ENCODE measurements at regions not wholly inside any gene's neighbourhood (a gene's known extent, or its start where the extent isn't known, plus 50 kb on each side); places are given as distances from the start of the nearest gene placed in this dataset.

DNA sequence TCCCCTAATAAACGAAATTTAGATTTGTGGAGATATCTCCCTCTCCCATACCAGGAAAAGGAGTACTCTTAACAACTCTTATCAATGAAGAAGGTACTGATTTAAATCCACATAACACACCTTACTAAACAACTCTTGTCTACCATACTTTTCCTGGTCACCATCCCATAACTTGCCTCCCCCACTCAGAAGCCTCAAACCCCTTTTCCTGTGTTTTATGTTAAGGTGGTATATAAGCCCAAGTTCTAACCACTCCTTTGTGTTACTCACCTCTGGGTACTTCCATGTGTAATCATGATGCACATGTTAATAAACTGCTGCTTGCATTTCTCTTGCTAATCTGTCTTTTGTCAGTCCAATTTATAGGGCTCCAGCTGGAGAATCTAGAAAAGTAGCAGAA is 330.7 kb downstream of the CD83 start:
- Histone ChIP-seq H3K9ac (ENCODE audit: low read length) (no peak overlapping the region), H3K27ac (ENCODE audit: low read length) (no peak overlapping the region), H3F3A (ENCODE audit: insufficient read depth, low read length) (no peaks in the 10 kb centered on the region), H3K4me1 (ENCODE audit: low read length) (no peaks in the 10 kb centered on the region), H2AFZ (ENCODE audit: low read length) (no peak overlapping the region), H3K36me3 (replicated peaks; ENCODE audit: insufficient read depth, low read length) (no peaks in the 10 kb centered on the region), H3K9me2 (replicated peaks; ENCODE audit: insufficient read depth, low read length) (no peaks in the 10 kb centered on the region), H3K9me3 (replicated peaks; ENCODE audit: insufficient read depth, low read length) (no peaks in the 10 kb centered on the region), H3K4me2 (ENCODE audit: low read depth, low read length) (no peak overlapping the region), H3K4me3 (ENCODE audit: low read length) (no peak overlapping the region), H3K79me2 (ENCODE audit: low read length) (no peaks in the 10 kb centered on the region), H3K27me3 (replicated peaks; ENCODE audit: insufficient read depth, low read length) (no peaks in the 10 kb centered on the region), H4K20me1 (ENCODE audit: insufficient read depth, low read length) (no peaks in the 10 kb centered on the region)
- no peak for DNase-seq
- no peak for TF ChIP-seq EZH2phosphoT487 (IDR thresholded peaks at IDR 0.05; ENCODE audit: low read length)
- no peak for TF ChIP-seq EZH2 (optimal IDR thresholded peaks at IDR 0.05; ENCODE audit: low read depth, low read length)
- TF ChIP-seq, protein P1, sequence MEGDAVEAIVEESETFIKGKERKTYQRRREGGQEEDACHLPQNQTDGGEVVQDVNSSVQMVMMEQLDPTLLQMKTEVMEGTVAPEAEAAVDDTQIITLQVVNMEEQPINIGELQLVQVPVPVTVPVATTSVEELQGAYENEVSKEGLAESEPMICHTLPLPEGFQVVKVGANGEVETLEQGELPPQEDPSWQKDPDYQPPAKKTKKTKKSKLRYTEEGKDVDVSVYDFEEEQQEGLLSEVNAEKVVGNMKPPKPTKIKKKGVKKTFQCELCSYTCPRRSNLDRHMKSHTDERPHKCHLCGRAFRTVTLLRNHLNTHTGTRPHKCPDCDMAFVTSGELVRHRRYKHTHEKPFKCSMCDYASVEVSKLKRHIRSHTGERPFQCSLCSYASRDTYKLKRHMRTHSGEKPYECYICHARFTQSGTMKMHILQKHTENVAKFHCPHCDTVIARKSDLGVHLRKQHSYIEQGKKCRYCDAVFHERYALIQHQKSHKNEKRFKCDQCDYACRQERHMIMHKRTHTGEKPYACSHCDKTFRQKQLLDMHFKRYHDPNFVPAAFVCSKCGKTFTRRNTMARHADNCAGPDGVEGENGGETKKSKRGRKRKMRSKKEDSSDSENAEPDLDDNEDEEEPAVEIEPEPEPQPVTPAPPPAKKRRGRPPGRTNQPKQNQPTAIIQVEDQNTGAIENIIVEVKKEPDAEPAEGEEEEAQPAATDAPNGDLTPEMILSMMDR (IDR thresholded peaks at IDR 0.05; ENCODE audit: low read length), result no peak

DNA sequence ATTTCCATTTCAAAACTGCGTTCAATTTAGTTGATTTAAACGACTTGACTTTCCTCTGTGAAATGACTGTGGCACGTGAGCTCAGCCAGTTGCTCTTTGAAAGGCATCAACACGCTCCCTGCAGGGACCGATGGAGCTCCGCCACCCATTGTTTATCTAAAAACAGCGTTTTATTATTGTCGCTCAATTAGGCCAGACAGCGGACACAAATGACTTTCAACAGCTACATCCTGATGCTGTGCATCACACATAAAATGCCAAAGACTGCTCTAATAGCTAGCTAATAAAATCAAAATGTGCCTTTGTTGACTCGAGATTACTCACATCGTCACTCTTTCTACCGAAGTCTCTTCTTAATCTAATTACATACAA is 332.5 kb downstream of the CD83 start:
- H3K27ac ChIP-seq (ENCODE audit: low read length), result no peak overlapping the region
- H3K4me2 ChIP-seq (ENCODE audit: low read depth, low read length), result no peak overlapping the region
- H3K4me1 ChIP-seq (ENCODE audit: low read length), result no peaks in the 10 kb centered on the region

DNA sequence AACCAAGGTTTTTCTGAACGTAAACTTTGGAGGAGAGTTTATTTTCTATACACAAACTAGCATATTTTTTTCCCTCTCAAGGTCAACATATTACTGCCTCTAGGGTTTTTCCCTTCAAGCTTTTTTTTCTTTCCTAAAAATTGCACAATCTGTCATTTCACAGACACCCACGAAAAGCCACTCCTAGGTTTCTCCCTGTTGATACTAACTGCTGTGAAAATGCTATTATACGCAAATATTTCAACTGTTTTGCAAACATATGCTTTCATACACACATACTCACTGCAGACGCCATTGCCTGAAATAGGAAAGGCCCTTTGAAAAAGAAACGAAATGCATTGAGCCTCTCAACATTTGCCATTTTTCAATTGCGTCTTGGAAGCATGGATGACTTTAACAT is 333.0 kb downstream of the CD83 start:
- H3K4me2 ChIP-seq (ENCODE audit: low read depth, low read length), result no peak overlapping the region
- DNase-seq, result no peak
- no peaks in the 10 kb centered on the region for H3K36me3 ChIP-seq (replicated peaks; ENCODE audit: insufficient read depth, low read length)
- H3K79me2 ChIP-seq (ENCODE audit: low read length), result no peaks in the 10 kb centered on the region
- H3K4me1 ChIP-seq (ENCODE audit: low read length), result no peaks in the 10 kb centered on the region
- no peak overlapping the region for H2AFZ ChIP-seq (ENCODE audit: low read length)
- H3K9me3 ChIP-seq (replicated peaks; ENCODE audit: insufficient read depth, low read length), result no peaks in the 10 kb centered on the region
- no peak overlapping the region for H3K4me3 ChIP-seq (ENCODE audit: low read length)
- H3K27me3 ChIP-seq (replicated peaks; ENCODE audit: insufficient read depth, low read length), result no peaks in the 10 kb centered on the region
- H3F3A ChIP-seq (ENCODE audit: insufficient read depth, low read length), result no peaks in the 10 kb centered on the region
- H3K9me2 ChIP-seq (replicated peaks; ENCODE audit: insufficient read depth, low read length), result no peaks in the 10 kb centered on the region
- no peaks in the 10 kb centered on the region for H4K20me1 ChIP-seq (ENCODE audit: insufficient read depth, low read length)
- no peak overlapping the region for H3K9ac ChIP-seq (ENCODE audit: low read length)
- TF ChIP-seq EZH2phosphoT487 (IDR thresholded peaks at IDR 0.05; ENCODE audit: low read length) (no peak), EZH2 (optimal IDR thresholded peaks at IDR 0.05; ENCODE audit: low read depth, low read length) (no peak)
- TF ChIP-seq, protein P1 (IDR thresholded peaks at IDR 0.05; ENCODE audit: low read length), result no peak
- no peak overlapping the region for H3K27ac ChIP-seq (ENCODE audit: low read length)

More for the DNA sequence above, 332.5 kb downstream of the CD83 start:
- Histone ChIP-seq H3K36me3 (replicated peaks; ENCODE audit: insufficient read depth, low read length) (no peaks in the 10 kb centered on the region), H3K9me3 (replicated peaks; ENCODE audit: insufficient read depth, low read length) (no peaks in the 10 kb centered on the region), H3K4me3 (ENCODE audit: low read length) (no peak overlapping the region), H3K79me2 (ENCODE audit: low read length) (no peaks in the 10 kb centered on the region), H3F3A (ENCODE audit: insufficient read depth, low read length) (no peaks in the 10 kb centered on the region), H3K27me3 (replicated peaks; ENCODE audit: insufficient read depth, low read length) (no peaks in the 10 kb centered on the region), H4K20me1 (ENCODE audit: insufficient read depth, low read length) (no peaks in the 10 kb centered on the region), H2AFZ (ENCODE audit: low read length) (no peak overlapping the region), H3K9me2 (replicated peaks; ENCODE audit: insufficient read depth, low read length) (no peaks in the 10 kb centered on the region), H3K9ac (ENCODE audit: low read length) (no peak overlapping the region)
- DNase-seq, result no peak
- TF ChIP-seq, protein P1 (IDR thresholded peaks at IDR 0.05; ENCODE audit: low read length), result no peak
- TF ChIP-seq EZH2phosphoT487 (IDR thresholded peaks at IDR 0.05; ENCODE audit: low read length), result no peak
- TF ChIP-seq EZH2 (optimal IDR thresholded peaks at IDR 0.05; ENCODE audit: low read depth, low read length), result no peak

Data from MM.1S (cell line).